HEK293 (cell line): ENCODE measurements at regions not wholly inside any gene's neighbourhood (a gene's known extent, or its start where the extent isn't known, plus 50 kb on each side); places are given as distances from the start of the nearest gene placed in this dataset.

ENCODE experiments used
- CTCF ChIA-PET: fragments of 350-600 bp; formaldehyde crosslinking; extraction: SDS; loops from one replicate; lab custom pipeline; 2021; ENCODE audit warnings: antibody characterized with exemption; lab: Yijun Ruan, JAX
- POLR2A ChIA-PET: fragments of 300-600 bp; formaldehyde crosslinking; extraction: SDS; loops from one replicate; lab custom pipeline; 2020; ENCODE audit warnings: antibody characterized with exemption, inconsistent platforms; lab: Yijun Ruan, JAX
- H3K27ac ChIP-seq: fragments of 200-500 bp; sonication (Bioruptor generic); 2 replicates; pipeline ENCODE4 v1.5.1; 2014; ENCODE audit warnings: low read depth, low read length, control low read depth, inconsistent platforms; ENCODE audit errors: extremely low read depth
- H3K36me3 ChIP-seq, 2 experiments: fragments of 200-500 bp in 1 of 2; sonication (Bioruptor generic) in 1 of 2; 1 replicate in 1 of 2; 2 replicates in 1 of 2; pipeline ENCODE4 v1.5.1; 2014 to 2017; ENCODE audit warnings: inconsistent platforms in 2 of 2, low read length in 2 of 2; ENCODE audit not compliant: control insufficient read depth in 2 of 2, insufficient read depth in 1 of 2
- H3K4me1 ChIP-seq: fragments of 200-500 bp; sonication (Bioruptor generic); 2 replicates; pipeline ENCODE4 v1.5.1; 2014; ENCODE audit warnings: mild to moderate bottlenecking, low read length, inconsistent platforms; ENCODE audit not compliant: control insufficient read depth, insufficient read depth
- H3K4me3 ChIP-seq: 2 replicates; pipeline ENCODE4 v1.5.1; 2011; ENCODE audit warnings: low read depth, mild to moderate bottlenecking, control low read depth, low read length, moderate library complexity
- H3K9me3 ChIP-seq: fragments of 200-500 bp; sonication (Bioruptor generic); 2 replicates; pipeline ENCODE4 v1.5.1; 2014; ENCODE audit warnings: low read depth, low read length, inconsistent platforms; ENCODE audit not compliant: control insufficient read depth, insufficient read depth
- EGR2 ChIP-seq: fragments of 450-650 bp; formaldehyde crosslinking; IDR thresholded peaks from 2 replicates; pipeline ENCODE4 v1.5.1; 2016; ENCODE audit warnings: low read depth, missing biosample characterization, missing genetic modification characterization
- GLIS1 ChIP-seq: fragments of 450-650 bp; formaldehyde crosslinking; IDR thresholded peaks from 2 replicates; pipeline ENCODE4 v1.5.1; 2016; ENCODE audit warnings: missing biosample characterization, missing genetic modification characterization
- KLF9 ChIP-seq: fragments of 450-650 bp; formaldehyde crosslinking; IDR thresholded peaks from 2 replicates; pipeline ENCODE4 v1.5.1; 2016; ENCODE audit warnings: missing biosample characterization, missing genetic modification characterization, low read depth
- MEIS1 ChIP-seq: sonication (generic); formaldehyde crosslinking; IDR thresholded peaks from 2 replicates; pipeline ENCODE4 v1.8.1; 2022; ENCODE audit warnings: missing genetic modification reagents, mild to moderate bottlenecking, borderline replicate concordance
- MYNN ChIP-seq: fragments of 450-650 bp; formaldehyde crosslinking; IDR thresholded peaks from 2 replicates; pipeline ENCODE4 v1.5.1; 2016; ENCODE audit warnings: missing biosample characterization, missing genetic modification characterization, borderline replicate concordance
- OSR2 ChIP-seq: fragments of 450-650 bp; formaldehyde crosslinking; IDR thresholded peaks from 2 replicates; pipeline ENCODE4 v1.5.1; 2016; ENCODE audit warnings: missing biosample characterization, missing genetic modification characterization
- ZBTB1 ChIP-seq: fragments of 450-650 bp; formaldehyde crosslinking; IDR thresholded peaks from 2 replicates; pipeline ENCODE4 v1.5.1; 2016; ENCODE audit warnings: missing biosample characterization, missing genetic modification characterization
- ZNF121 ChIP-seq: fragments of 450-650 bp; formaldehyde crosslinking; IDR thresholded peaks from 2 replicates; pipeline ENCODE4 v1.5.1; 2016; ENCODE audit warnings: missing biosample characterization, missing genetic modification characterization
- ZNF2 ChIP-seq: fragments of 450-650 bp; formaldehyde crosslinking; IDR thresholded peaks from 2 replicates; pipeline ENCODE4 v1.5.1; 2016; ENCODE audit warnings: missing biosample characterization, missing genetic modification characterization
- ZNF214 ChIP-seq: fragments of 450-650 bp; formaldehyde crosslinking; IDR thresholded peaks from 2 replicates; pipeline ENCODE4 v1.5.1; 2017; ENCODE audit warnings: missing biosample characterization, mild to moderate bottlenecking, missing genetic modification characterization, borderline replicate concordance
- ZNF366 ChIP-seq: fragments of 450-650 bp; formaldehyde crosslinking; conservative IDR thresholded peaks from 2 replicates; pipeline ENCODE4 v1.5.1; 2016; ENCODE audit warnings: missing biosample characterization, missing genetic modification characterization
- ZNF404 ChIP-seq: fragments of 450-650 bp; formaldehyde crosslinking; IDR thresholded peaks from 2 replicates; pipeline ENCODE4 v1.5.1; 2017; ENCODE audit warnings: missing biosample characterization, missing genetic modification characterization
- ZNF571 ChIP-seq: fragments of 450-650 bp; formaldehyde crosslinking; IDR thresholded peaks from 2 replicates; pipeline ENCODE4 v1.5.0; 2017; ENCODE audit warnings: missing biosample characterization, missing genetic modification characterization
- ZNF629 ChIP-seq: fragments of 450-650 bp; formaldehyde crosslinking; IDR thresholded peaks from 2 replicates; pipeline ENCODE4 v1.5.1; 2017; ENCODE audit warnings: missing biosample characterization, missing genetic modification characterization
- ZNF660 ChIP-seq: fragments of 450-650 bp; IDR thresholded peaks from 2 replicates; pipeline ENCODE4 v1.5.1; 2018; ENCODE audit warnings: missing biosample characterization, mild to moderate bottlenecking, missing genetic modification characterization
- ZNF768 ChIP-seq: fragments of 450-650 bp; formaldehyde crosslinking; IDR thresholded peaks from 2 replicates; pipeline ENCODE4 v1.5.1; 2018; ENCODE audit warnings: missing biosample characterization, mild to moderate bottlenecking, missing genetic modification characterization
- ZNF777 ChIP-seq: fragments of 450-650 bp; formaldehyde crosslinking; IDR thresholded peaks from 2 replicates; pipeline ENCODE4 v1.5.1; 2017; ENCODE audit warnings: missing biosample characterization, missing genetic modification characterization, borderline replicate concordance
- ZNF785 ChIP-seq: fragments of 450-650 bp; formaldehyde crosslinking; IDR thresholded peaks from 2 replicates; pipeline ENCODE4 v1.5.1; 2016; ENCODE audit warnings: missing biosample characterization, missing genetic modification characterization
- ZSCAN30 ChIP-seq: fragments of 450-650 bp; IDR thresholded peaks from 2 replicates; pipeline ENCODE4 v1.5.1; 2018; ENCODE audit warnings: missing biosample characterization, mild to moderate bottlenecking, missing genetic modification characterization, moderate library complexity
- TF ChIP-seq, protein P1 (sequence below): fragments of 450-650 bp; formaldehyde crosslinking; IDR thresholded peaks from 2 replicates; pipeline ENCODE4 v1.5.1; 2016; ENCODE audit warnings: missing biosample characterization, missing genetic modification characterization, low read depth
- TF ChIP-seq, protein P2 (sequence below): fragments of 450-650 bp; formaldehyde crosslinking; IDR thresholded peaks from 2 replicates; pipeline ENCODE4 v1.5.1; 2016; ENCODE audit warnings: missing biosample characterization, missing genetic modification characterization

DNA sequence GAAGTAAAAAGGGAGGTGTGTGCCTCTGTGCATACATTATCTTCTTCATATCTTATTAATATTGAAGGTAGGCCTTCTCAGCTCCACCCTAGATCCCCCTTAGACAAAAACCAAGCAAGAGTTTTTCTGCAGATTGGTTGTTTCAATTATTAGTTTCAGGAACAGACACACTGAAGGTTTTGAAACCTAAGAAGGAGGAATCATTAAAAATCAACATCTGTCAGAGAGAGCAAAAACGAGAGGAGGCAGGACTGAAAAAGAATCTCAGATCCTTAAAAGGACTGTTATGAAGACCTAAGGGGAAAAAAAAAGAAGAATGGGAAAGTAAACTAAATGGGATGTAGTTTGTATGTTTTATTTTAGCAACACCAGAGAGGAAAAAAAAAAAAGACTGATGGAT is 560.8 kb upstream of the JAG1 start (continued):
- TF ChIP-seq, protein P1, sequence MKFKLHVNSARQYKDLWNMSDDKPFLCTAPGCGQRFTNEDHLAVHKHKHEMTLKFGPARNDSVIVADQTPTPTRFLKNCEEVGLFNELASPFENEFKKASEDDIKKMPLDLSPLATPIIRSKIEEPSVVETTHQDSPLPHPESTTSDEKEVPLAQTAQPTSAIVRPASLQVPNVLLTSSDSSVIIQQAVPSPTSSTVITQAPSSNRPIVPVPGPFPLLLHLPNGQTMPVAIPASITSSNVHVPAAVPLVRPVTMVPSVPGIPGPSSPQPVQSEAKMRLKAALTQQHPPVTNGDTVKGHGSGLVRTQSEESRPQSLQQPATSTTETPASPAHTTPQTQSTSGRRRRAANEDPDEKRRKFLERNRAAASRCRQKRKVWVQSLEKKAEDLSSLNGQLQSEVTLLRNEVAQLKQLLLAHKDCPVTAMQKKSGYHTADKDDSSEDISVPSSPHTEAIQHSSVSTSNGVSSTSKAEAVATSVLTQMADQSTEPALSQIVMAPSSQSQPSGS = no peak
- TF ChIP-seq ZNF768 = no peak

DNA sequence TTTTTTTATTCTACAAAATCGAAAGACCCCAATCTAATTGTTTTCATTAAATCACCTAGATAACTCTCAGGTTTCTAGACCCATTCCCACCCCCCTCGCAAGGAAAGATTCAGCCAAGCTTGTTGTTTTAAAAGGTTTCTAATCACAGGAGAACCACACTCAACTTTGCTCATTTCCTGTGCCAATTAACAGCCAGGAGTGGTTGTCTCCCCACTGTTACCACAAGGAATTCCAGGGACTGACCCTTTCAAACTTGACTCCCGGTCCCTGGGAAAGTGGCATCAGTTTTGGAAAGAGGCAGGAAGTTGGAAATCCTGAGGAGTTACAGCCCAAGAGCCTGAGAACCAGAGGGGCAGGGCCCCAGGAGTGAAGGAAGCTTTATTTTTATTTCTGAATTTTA is 561.3 kb upstream of the JAG1 start:
- POLR2A ChIA-PET = interaction anchor here (0.9 kb wide), 1 partner anchor 27 kb away, joined by 3 read pairs; no protein-coding TSS in a partner anchor
- Histone ChIP-seq H3K4me3 (no peak overlapping the region), H3K4me1 (peaks cover 14% of the 10 kb centered on the region), H3K36me3 (no peaks in the 10 kb centered on the region), H3K27ac (no peak overlapping the region), H3K9me3 (no peaks in the 10 kb centered on the region)
- CTCF ChIA-PET = interaction anchor here (0.6 to 1.2 kb wide), 2 partner anchors 29 to 560 kb away, joined by 3 to 4 read pairs; no protein-coding TSS in a partner anchor
- no peak for TF ChIP-seq ZNF366 (tag by site-specific recombination)
- no peak for TF ChIP-seq ZNF660
- no peak for TF ChIP-seq ZNF214 (tag by site-specific recombination)
- no peak for TF ChIP-seq ZNF404 (tag by site-specific recombination)
- TF ChIP-seq ZNF571 (tag by site-specific recombination) = no peak
- no peak for TF ChIP-seq ZNF785 (tag by site-specific recombination)
- TF ChIP-seq ZSCAN30 (tag by site-specific recombination) = no peak
- no peak for TF ChIP-seq OSR2 (tag by site-specific recombination)
- no peak for TF ChIP-seq ZNF629 (tag by site-specific recombination)
- no peak for TF ChIP-seq ZNF2 (tag by site-specific recombination)
- no peak for TF ChIP-seq KLF9 (tag by site-specific recombination)
- TF ChIP-seq EGR2 (tag by site-specific recombination) = no peak
- no peak for TF ChIP-seq ZBTB1 (tag by site-specific recombination)
- TF ChIP-seq, protein P2, sequence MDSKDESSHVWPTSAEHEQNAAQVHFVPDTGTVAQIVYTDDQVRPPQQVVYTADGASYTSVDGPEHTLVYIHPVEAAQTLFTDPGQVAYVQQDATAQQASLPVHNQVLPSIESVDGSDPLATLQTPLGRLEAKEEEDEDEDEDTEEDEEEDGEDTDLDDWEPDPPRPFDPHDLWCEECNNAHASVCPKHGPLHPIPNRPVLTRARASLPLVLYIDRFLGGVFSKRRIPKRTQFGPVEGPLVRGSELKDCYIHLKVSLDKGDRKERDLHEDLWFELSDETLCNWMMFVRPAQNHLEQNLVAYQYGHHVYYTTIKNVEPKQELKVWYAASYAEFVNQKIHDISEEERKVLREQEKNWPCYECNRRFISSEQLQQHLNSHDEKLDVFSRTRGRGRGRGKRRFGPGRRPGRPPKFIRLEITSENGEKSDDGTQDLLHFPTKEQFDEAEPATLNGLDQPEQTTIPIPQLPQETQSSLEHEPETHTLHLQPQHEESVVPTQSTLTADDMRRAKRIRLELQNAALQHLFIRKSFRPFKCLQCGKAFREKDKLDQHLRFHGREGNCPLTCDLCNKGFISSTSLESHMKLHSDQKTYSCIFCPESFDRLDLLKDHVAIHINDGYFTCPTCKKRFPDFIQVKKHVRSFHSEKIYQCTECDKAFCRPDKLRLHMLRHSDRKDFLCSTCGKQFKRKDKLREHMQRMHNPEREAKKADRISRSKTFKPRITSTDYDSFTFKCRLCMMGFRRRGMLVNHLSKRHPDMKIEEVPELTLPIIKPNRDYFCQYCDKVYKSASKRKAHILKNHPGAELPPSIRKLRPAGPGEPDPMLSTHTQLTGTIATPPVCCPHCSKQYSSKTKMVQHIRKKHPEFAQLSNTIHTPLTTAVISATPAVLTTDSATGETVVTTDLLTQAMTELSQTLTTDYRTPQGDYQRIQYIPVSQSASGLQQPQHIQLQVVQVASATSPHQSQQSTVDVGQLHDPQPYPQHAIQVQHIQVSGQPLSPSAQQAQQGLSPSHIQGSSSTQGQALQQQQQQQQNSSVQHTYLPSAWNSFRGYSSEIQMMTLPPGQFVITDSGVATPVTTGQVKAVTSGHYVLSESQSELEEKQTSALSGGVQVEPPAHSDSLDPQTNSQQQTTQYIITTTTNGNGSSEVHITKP (tag by site-specific recombination) = no peak

DNA sequence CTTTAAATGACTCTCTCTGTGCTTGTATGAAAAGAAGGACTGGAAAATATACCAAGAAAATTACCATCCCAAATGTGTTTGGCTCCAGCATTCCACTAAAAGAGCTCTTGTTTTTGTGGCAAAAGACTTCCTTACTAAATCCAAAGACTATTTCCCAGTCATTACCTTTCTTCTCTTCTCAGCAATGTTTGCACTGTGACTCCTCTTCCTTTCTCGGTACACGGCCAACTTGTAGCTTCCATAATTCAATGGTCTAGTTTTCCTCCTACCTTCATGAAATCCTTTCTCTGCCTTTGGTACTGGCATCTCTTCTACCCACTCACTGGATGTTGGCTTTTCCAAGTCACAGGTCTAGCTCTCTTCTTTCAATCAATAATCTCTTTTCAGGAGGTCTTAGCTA is 568.5 kb upstream of the JAG1 start:
- ChIA-PET CTCF (interaction anchor here (0.6 kb wide), 1 partner anchor 19 kb away, joined by 3 read pairs; no protein-coding TSS in a partner anchor), POLR2A (no interaction called here)
- Histone ChIP-seq H3K4me3 (no peak overlapping the region), H3K36me3 (no peaks in the 10 kb centered on the region), H3K27ac (no peak overlapping the region), H3K4me1 (peaks cover 2% of the 10 kb centered on the region; the same call in 1 of the 2 replicates), H3K9me3 (no peaks in the 10 kb centered on the region)
- no peak for TF ChIP-seq ZNF121 (tag by site-specific recombination)
- TF ChIP-seq ZNF777 (tag by site-specific recombination) = no peak
- no peak for TF ChIP-seq MYNN (tag by site-specific recombination)
- TF ChIP-seq MEIS1 = no peak
- no peak for TF ChIP-seq GLIS1 (tag by site-specific recombination)
